Gastroesophageal sphincter (tissue), 4 donors: ENCODE measurements at regions not wholly inside any gene's neighbourhood (a gene's known extent, or its start where the extent isn't known, plus 50 kb on each side); places are given as distances from the start of the nearest gene placed in this dataset.
"Not testable (repeated sequence)": the region's sequence is repeated elsewhere in the genome, so short reads cannot be mapped to it uniquely, and the experiment has no call there.

Source experiments
- ATAC-seq: fragments of 150-250 bp; one replicate; pipeline ENCODE4 v1.9.1; 2016; ENCODE audit warnings: mild to moderate bottlenecking, moderate library complexity
- H3K27ac ChIP-seq, 4 donors: fragments of 200-600 bp; sonication (generic) in 3 of 4; 1 replicate in 3 of 4; 2 replicates in 1 of 4; pipeline ENCODE4 v1.5.1; 2016 to 2019
- H3K27me3 ChIP-seq: fragments of 200-600 bp; sonication (generic); one replicate; pipeline ENCODE4 v1.5.1; 2019
- H3K36me3 ChIP-seq, 2 donors: fragments of 200-600 bp; sonication (generic); one replicate each; pipeline ENCODE4 v1.5.1; 2019; ENCODE audit warnings: control low read depth in 1 of 2
- H3K4me1 ChIP-seq, 3 donors: fragments of 200-600 bp; sonication (generic); 1 replicate in 2 of 3; 2 replicates in 1 of 3; pipeline ENCODE4 v1.5.1; 2016 to 2019; ENCODE audit warnings: control low read depth in 2 of 3
- H3K4me3 ChIP-seq, 2 donors: fragments of 200-600 bp; sonication (generic); one replicate each; pipeline ENCODE4 v1.5.1; 2019; ENCODE audit warnings: mild to moderate bottlenecking in 1 of 2, moderate library complexity in 1 of 2
- H3K9me3 ChIP-seq, 3 donors: fragments of 200-600 bp; sonication (generic); one replicate each; pipeline ENCODE4 v1.5.1; 2017 to 2019; ENCODE audit warnings: control low read depth in 2 of 3
- EP300 ChIP-seq: sonication (generic); formaldehyde crosslinking; IDR thresholded peaks from one replicate; pipeline ENCODE4 v1.6.1; 2017; ENCODE audit warnings: antibody characterized with exemption, mild to moderate bottlenecking
- POLR2A ChIP-seq, 2 donors: fragments of 450-650 bp; IDR thresholded peaks; one replicate each; pipeline ENCODE4 v1.6.1; 2017; ENCODE audit warnings: antibody characterized with exemption in 2 of 2, mild to moderate bottlenecking in 2 of 2, moderate library complexity in 1 of 2
- POLR2AphosphoS5 ChIP-seq: sonication (generic); formaldehyde crosslinking; IDR thresholded peaks from one replicate; pipeline ENCODE4 v1.6.1; 2017; ENCODE audit warnings: antibody characterized with exemption
- WGBS, 2 donors: methylation state at CpG; one replicate each; pipeline ENCODE4 v1.1.5; 2018; ENCODE audit warnings: low coverage in 1 of 2; 5-methylcytosine and 5-hydroxymethylcytosine counted together
- TF ChIP-seq, protein P1 (sequence below), 4 experiments: fragments of 200-600 bp in 2 of 4; fragments of 450-650 bp in 2 of 4; sonication (generic) in 1 of 4; IDR thresholded peaks; one replicate each; pipeline ENCODE4 v1.5.1; 2017 to 2019; ENCODE audit warnings: antibody characterized with exemption in 4 of 4, mild to moderate bottlenecking in 2 of 4, moderate library complexity in 2 of 4

DNA sequence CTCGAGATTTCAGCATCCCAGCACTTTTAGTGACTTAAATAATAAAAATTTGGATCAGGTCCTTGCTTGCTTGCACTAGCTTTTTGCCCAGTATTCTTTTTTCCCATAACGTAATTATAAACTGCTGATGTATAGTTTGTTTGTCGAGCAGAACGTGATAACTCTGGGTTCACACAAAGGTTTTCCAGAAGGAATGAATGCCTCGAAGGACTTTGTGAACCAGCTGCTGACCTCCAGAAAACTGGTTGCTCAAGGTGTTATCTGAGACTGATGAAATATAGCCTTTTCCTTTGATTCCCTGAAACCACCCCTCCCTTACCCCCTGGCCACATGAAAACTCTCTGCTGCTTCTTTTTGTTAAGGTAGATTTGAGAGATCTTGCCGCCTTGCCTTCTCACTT, 229.1 kb upstream of the CARD18 start:
- no peak for ATAC-seq
- no peaks in the 10 kb centered on the region for H3K9me3 ChIP-seq
- H3K27ac ChIP-seq, result no peak overlapping the region
- 42 to 43% methylated on average over 6 of the region's 6 CpGs for WGBS, 2 donors
- no peak overlapping the region for H3K4me3 ChIP-seq
- H3K4me1 ChIP-seq, result no peaks in the 10 kb centered on the region
- H3K36me3 ChIP-seq, result no peaks in the 10 kb centered on the region
- TF ChIP-seq EP300 (no peak), POLR2A (IDR thresholded peaks at IDR 0.05) (no peak), POLR2AphosphoS5 (no peak)
- TF ChIP-seq, protein P1, sequence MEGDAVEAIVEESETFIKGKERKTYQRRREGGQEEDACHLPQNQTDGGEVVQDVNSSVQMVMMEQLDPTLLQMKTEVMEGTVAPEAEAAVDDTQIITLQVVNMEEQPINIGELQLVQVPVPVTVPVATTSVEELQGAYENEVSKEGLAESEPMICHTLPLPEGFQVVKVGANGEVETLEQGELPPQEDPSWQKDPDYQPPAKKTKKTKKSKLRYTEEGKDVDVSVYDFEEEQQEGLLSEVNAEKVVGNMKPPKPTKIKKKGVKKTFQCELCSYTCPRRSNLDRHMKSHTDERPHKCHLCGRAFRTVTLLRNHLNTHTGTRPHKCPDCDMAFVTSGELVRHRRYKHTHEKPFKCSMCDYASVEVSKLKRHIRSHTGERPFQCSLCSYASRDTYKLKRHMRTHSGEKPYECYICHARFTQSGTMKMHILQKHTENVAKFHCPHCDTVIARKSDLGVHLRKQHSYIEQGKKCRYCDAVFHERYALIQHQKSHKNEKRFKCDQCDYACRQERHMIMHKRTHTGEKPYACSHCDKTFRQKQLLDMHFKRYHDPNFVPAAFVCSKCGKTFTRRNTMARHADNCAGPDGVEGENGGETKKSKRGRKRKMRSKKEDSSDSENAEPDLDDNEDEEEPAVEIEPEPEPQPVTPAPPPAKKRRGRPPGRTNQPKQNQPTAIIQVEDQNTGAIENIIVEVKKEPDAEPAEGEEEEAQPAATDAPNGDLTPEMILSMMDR (IDR thresholded peaks at IDR 0.05), result no peak
- H3K27me3 ChIP-seq, result no peaks in the 10 kb centered on the region

DNA sequence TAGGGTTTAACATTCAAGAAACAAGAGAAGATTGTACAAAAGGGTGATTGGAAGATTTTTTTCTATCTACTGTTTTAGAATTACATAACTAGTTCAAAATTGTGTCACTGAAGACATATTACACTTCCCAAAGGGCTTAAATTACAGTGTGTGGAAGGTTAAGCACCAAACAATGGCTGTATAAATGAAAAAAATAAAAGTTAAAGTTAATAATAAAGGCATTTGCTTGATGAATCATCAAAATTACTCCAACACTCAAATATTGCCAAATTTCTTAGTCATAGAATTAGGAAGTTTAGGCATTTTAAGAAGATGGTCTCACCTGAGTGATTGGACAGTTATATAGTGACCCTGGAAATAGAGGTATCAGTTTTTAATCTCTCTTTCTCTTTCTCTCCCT, 227.6 kb upstream of the CARD18 start:
- Histone ChIP-seq H3K4me3 (no peak overlapping the region), H3K27me3 (no peaks in the 10 kb centered on the region), H3K27ac (no peak overlapping the region), H3K4me1 (no peaks in the 10 kb centered on the region), H3K9me3 (no peaks in the 10 kb centered on the region), H3K36me3 (no peaks in the 10 kb centered on the region)
- TF ChIP-seq POLR2AphosphoS5 (no peak), EP300 (no peak), POLR2A (IDR thresholded peaks at IDR 0.05) (no peak)
- TF ChIP-seq, protein P1 (IDR thresholded peaks at IDR 0.05), result no peak
- no peak for ATAC-seq

DNA sequence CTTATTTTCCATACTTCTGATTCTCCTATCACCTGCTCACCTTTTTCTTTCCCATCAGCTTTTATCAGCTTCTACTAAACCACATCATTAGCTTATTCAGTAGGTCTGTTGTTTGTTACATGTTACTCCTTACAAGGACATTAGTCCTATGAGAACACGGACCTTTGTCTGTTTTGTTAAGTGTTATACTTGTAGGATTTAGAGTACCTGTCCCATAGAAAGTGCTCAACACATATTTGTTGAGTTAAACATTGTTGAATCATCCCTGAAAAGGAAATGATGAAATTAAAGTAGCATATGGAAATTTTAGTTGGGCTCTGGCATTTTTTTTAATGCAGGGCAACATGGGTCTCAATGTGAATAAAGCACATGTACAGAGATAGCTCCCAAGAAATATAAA, 222.1 kb upstream of the CARD18 start:
- no peak overlapping the region for H3K27ac ChIP-seq
- H3K4me3 ChIP-seq, result no peak overlapping the region
- WGBS, 2 donors, result 100% methylated on average over 1 of the region's 1 CpG; no CpG with 5 or more reads in 1 of the 2 donors
- no peaks in the 10 kb centered on the region for H3K36me3 ChIP-seq
- H3K27me3 ChIP-seq, result no peaks in the 10 kb centered on the region
- H3K9me3 ChIP-seq, result no peaks in the 10 kb centered on the region
- no peaks in the 10 kb centered on the region for H3K4me1 ChIP-seq
- no peak for TF ChIP-seq EP300
- no peak for TF ChIP-seq POLR2A (IDR thresholded peaks at IDR 0.05)
- TF ChIP-seq POLR2AphosphoS5, result no peak
- no peak for ATAC-seq

DNA sequence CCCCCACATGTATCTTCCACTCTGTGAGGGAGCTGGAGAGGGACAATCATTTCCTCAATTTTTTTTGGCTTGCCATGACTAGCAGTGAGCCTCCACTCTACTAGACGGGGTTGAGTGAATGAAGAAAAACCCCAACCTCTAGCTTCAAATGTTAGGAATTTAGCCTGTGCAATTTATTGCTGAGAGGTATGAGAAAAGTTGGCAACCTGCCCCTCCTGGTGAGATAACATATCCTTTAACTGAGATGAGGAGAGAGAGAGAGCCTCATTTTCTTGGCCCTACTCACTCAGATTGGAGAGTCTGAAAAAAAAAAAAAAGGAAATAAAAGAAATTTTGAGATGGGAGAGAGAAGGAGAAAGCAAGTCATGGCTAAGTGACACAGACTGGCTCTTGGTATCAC, 218.2 kb upstream of the CARD18 start:
- Histone ChIP-seq H3K36me3 (no peaks in the 10 kb centered on the region), H3K9me3 (no peaks in the 10 kb centered on the region), H3K4me1 (no peaks in the 10 kb centered on the region), H3K4me3 (no peak overlapping the region), H3K27ac (no peak overlapping the region), H3K27me3 (no peaks in the 10 kb centered on the region)
- TF ChIP-seq POLR2A (IDR thresholded peaks at IDR 0.05), result no peak
- TF ChIP-seq, protein P1 (IDR thresholded peaks at IDR 0.05), result no peak
- TF ChIP-seq EP300, result no peak
- no peak for TF ChIP-seq POLR2AphosphoS5
- 80 to 100% methylated on average over 1 of the region's 1 CpG for WGBS, 2 donors
- no peak for ATAC-seq

DNA sequence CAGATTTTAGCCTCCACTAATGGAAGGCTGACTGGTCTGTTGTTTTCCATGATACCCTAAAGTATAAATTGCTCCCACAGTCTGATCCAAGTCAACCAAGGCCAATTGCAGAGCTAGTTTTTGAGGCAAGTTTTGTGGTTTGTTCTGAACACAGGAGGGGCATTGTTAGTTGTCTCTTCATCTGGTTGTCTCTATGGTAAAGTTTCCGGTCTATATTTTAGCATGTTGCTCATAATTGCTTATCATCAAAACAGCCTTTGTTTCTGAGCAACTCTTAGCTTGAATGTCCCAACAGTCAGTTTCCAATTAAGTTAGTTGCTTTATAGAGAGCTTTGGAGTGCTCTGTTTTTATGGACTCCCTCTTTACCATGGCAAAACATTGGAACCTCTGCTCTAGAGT, 217.6 kb upstream of the CARD18 start:
- Histone ChIP-seq H3K36me3 (no peaks in the 10 kb centered on the region), H3K27me3 (no peaks in the 10 kb centered on the region), H3K4me1 (no peaks in the 10 kb centered on the region), H3K27ac (no peak overlapping the region), H3K9me3 (no peaks in the 10 kb centered on the region), H3K4me3 (no peak overlapping the region)
- TF ChIP-seq EP300 (no peak), POLR2AphosphoS5 (no peak), POLR2A (IDR thresholded peaks at IDR 0.05) (no peak)
- TF ChIP-seq, protein P1 (IDR thresholded peaks at IDR 0.05), result no peak
- 78 to 83% methylated on average over 1 of the region's 1 CpG for WGBS, 2 donors
- no peak for ATAC-seq

DNA sequence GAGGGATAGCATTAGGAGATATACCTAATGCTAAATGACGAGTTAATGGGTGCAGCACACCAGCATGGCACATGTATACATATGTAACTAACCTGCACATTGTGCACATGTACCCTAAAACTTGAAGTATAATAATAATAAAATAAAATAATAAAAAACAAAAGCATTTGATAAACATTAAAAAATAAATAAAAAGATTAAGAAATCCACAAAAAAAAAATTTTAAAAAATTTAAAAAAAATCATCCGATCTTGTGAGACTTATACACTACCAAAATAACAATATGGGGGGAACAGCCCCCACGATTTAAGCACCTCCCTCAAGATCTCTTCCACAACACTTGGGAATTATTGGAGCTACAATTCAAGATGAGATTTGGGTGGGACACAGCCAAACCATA, 210.3 kb upstream of the CARD18 start:
- H3K4me3 ChIP-seq, H3K4me1 ChIP-seq, H3K27ac ChIP-seq, H3K36me3 ChIP-seq, ATAC-seq, H3K27me3 ChIP-seq: not testable (repeated sequence)
- 93 to 94% methylated on average over 2 of the region's 3 CpGs for WGBS, 2 donors
- peaks cover 0 to 18% (median 0%) of the 10 kb centered on the region in 3 donors for H3K9me3 ChIP-seq
